GM19438 (cell line): ENCODE measurements at regions not wholly inside any gene's neighbourhood (a gene's known extent, or its start where the extent isn't known, plus 50 kb on each side); places are given as distances from the start of the nearest gene placed in this dataset.
"Not testable (repeated sequence)": the region's sequence is repeated elsewhere in the genome, so short reads cannot be mapped to it uniquely, and the experiment has no call there.

Experiments
- ATAC-seq: cut with Tn5 transposase; IDR thresholded peaks from one replicate; pipeline ENCODE4 v1.9.1; 2021; ENCODE audit warnings: low read depth; ENCODE audit not compliant: unreplicated experiment

DNA sequence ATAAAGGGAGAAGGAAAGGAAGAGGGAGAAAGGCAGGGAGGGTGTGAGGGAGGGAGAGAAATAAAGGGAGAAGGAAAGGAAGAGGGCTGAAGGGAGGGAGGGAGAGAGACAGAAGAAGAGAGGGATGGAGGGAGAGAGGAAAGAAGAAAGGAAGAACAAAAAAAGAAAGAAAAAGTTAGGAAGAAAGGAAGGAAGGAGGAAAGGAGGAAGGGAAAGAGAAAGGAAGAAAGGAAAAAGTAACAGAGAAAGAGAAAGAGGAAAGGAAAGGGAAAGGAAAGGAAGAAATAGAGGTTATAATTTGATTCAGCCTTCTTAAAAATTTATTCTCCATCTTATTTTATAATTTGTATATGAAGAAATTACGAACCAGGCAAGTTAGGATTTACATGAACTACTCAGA lies 836.6 kb upstream of the C9orf72 start:
- ATAC-seq: no peak

DNA sequence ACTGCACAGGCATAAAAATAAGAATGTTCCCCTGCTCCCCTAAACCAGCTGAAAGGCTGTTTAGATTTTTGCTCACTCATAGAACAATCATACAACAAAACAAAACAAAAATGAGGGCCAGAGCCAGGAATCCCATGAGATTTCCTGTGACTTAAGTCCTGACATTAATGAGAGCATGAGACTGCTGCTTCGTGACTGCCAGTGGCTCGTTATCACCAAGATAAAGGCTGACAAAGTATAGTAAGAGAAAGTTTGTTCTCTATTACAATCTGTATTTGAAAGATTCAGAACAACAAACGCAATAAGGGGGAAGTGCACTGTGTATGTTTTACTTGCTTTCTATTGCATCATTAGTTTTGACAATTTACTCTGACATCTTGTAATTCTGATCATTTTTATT lies 837.1 kb upstream of the C9orf72 start:
- no peak for ATAC-seq

DNA sequence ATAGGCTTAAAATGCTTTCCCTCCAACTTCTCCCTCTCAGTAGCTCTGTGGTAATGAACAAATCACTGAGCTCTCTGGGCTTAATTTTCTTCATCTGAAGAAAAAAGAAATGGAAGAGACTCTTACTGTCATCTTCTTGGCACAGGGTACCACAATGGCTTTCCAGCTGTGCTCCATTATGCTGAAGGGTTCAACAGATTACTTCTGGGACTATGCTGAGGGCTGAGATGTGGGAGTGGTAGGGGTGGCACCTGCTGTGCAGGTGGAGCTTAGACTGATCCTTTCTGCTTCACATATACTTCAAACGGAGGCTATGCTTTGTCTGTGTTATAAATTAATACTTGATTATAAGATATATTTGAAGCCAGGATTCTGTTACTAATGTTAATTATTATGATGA lies 840.2 kb upstream of the C9orf72 start:
- no peak for ATAC-seq

DNA sequence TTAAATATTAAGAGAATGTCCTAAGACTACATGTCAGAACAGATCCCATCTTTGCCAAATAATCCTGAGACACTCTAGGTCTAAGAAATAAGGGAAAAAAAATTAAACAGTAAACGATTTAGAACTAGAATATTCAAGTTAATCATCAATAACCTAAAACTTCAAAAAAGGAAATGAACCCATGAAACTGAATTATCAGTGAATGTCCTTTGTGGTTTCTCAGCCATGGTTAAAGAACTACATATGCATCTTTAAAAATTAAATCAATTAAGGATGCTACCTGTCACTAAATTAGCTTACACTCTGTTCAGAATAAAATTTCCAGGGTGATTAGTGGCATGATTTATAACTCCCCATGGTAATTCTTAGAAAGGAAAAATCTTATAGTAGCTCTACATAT lies 850.0 kb upstream of the C9orf72 start:
- ATAC-seq: peak; percentile 63

DNA sequence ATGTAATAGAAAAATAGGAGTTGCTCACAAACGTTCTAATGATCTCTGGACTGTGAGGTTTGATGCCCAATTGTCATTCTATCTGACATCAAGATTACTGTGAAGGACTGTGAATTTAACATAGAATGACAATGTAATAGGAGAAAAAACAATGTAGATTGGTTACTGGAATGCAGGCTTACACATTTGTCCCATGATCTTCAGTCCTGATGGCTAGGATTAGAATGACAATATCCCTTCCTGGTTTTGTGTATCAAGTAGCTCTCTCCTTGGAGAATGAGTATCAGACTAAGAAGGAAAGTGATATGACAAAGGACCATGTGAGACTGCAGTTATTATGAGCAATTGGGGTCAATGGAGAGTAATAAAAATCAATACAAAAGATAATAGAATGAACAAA lies 862.2 kb upstream of the C9orf72 start:
- no peak for ATAC-seq

DNA sequence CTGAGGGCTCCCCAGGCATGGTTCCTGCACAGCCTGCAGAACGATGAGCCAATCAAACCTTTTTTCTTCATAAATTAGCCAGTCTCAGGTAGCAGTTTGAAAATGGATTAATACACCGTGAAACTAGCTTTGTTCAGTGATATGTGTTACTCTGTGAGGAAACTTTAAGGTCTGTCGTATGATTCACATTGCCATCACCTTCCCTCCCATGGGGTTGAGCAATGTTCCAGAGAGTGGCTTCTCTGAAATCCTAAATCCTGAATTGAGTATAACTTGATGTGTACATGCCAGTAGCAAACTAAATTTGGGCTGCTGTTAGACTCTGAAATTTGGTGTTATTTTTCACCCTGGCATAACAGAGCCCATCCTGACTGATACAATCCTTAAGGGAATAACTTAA lies 866.4 kb upstream of the C9orf72 start:
- no peak for ATAC-seq

DNA sequence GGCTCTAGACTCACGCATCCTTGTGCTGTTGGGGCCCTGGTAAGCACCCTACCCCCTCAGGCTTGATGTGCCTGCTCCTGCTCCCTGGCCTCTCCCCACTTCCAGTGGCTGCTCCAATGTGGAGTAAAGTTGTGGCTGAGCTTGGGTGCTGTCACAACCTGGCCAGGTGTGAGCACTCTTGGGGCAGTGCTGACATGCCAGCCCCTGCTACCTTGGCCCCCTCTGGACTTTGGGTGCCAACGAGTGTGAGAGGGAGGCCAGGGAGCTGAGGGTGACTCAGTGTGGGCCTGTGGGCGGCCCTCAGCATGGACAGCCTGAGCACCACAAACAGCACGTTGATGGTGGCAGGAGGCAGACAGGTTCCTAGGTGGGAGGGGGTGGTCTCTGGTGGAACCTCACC lies 870.2 kb upstream of the C9orf72 start:
- ATAC-seq: no peak

DNA sequence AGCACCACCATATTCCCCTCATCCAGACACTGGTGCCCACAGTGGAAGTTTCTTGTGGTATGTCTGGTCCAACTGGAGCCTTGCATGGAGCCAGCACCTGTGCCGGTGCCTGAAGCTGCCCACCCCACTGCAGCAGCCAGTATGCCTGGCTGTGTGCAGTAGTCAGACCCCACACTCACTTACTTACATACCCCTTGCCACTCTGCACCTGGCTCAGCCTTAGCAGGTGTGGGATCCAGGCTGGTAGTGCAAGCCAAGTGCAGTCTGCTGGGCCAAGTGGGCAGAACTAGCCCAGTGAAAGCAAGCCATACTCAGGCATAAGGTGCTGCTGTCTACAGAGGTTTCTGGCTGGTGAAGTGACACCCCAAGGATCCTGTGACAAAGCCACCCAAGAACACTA lies 871.4 kb upstream of the C9orf72 start:
- ATAC-seq: no peak

DNA sequence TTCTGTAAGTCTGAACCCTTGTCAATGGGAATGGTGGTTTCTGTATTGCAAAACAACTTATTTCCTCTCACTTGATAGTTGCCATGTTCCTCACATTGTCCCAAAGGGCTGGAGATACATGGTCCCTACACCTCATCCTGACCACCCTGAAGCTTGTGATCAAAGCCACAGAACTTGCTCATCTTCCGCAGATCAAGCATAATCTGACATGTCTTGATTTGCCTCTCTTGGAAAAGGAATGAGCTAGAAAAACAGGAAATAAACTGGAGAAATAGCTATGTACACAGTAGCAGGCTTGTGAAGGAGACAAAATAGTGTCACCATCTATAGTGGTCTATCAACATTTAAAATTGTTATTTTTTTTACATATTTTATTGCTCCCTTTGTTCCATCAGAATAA lies 871.9 kb upstream of the C9orf72 start:
- ATAC-seq: no peak

DNA sequence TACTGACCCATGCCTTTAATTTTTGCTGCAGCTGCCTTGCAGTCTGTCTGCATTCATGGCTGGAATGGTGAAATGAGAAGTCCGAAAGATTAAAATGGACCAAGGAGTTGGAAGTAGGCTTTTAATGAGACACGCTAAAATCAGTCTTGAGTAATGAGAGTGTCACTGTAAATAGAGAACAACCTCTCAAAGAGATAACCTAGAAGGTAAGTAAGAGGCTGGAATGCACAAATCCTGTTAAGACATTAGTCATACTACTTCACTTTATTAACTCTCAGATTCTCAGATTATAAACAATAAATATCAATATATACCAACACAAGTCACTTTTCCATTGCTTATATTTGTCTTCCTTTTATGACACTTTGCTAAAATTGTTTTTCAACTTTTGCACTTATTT lies 880.6 kb upstream of the C9orf72 start:
- ATAC-seq: no peak

DNA sequence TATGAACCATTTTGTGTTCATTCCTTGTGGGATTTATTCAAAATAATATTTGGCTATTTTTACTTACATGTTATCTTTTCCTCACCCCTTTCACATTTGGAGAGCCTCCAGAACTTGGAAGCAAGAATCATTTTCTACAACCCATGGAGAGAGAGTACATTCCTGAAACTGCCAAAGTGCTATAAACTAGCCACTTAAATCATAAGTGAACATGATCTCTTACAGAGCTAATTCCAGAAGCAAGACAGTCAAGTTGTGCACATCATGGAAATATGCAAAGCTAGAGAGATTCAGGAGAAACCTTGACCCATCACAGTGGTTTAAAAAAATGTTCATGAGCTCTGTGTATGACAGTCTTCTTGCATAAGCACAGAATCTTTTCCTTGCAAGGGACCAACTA lies 883.6 kb upstream of the C9orf72 start:
- no peak for ATAC-seq

DNA sequence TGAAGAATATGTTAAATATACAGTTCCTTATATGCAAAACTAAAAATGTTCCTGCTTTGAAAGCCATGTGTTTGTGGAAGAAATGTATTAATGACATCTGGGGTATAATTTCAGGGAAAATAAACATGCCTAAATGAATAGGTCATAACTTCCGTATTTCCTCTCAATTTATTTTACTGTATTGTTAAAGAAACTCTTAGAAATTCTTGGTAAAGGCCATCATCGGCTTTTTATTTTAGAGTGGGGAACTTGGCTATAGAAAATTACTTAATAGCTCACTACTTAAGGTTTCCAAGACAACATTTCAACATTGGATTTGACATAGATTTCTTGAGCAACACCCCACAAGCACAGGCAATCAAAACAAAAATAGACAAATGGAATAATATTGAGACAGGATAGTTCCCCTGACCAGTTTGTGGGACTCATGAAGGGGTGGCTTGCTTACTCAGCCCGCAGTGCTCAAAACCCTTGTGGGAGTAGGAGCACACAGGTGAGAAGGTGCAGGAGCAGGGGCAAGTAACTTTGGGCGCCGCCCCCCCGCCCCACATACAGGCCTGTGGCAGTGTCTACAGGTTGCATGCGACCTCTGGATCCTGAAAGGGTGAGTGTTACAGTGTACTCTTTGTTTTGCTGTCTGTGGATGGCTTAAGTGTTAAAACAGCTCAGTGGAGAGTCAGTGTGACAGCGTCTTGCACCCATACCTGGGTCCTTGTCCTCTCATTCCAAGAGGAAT lies 891.4 kb upstream of the C9orf72 start:
- ATAC-seq: no peak

DNA sequence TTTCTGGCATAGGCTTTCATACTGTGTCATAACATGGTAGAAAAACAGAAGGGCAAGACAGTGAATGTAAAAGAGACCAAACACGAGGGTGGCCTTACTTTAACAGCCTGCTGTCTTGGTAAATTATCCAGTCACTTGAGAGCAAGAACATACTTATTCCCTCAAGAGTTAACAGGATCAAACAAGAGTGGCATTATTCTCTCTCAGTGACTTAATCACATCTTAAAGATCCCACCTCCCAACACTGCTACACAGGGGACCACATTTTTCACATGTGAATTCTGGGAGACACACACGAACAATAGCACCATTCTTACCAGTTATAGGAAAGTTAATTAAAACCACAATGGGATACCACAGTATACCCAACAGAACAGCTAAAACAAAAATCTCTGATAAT lies 898.0 kb upstream of the C9orf72 start:
- no peak for ATAC-seq

DNA sequence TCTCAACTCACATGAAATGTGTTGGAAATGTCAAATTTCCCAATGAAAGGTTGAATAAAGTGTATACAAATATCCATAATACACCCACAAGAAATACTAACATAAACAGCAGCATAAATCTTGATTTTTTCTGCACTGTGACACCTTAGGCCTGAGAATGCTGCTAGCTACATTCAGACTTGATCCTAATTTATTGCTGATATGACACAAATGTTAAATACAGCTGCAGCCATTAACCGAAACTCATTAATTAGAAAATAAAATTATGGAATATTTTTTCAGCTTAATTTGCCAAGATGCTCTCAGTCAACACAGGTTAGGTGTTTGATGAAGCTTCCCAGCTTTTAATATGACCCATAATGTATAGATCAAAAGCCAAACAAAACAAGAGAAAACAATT lies 914.3 kb upstream of the C9orf72 start:
- no peak for ATAC-seq

DNA sequence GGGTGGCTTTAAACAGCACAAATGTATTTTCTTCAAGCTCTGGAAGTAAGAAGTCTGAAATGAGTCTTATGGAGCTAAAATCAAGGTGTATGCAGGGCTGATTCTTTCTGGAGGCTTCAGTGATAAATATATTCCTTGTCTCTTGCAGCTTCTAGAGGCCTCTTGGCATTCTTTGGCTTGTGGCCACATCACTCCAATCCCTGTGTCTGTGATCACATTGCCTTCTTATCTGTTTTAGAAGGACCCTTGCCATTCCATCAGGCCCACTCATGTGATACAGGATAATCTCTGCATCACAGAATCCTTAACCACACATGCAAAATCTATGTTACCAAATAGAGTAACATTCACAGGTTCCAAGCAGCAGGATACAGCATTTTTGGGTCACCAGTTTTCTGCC lies 917.8 kb upstream of the C9orf72 start:
- ATAC-seq: no peak

DNA sequence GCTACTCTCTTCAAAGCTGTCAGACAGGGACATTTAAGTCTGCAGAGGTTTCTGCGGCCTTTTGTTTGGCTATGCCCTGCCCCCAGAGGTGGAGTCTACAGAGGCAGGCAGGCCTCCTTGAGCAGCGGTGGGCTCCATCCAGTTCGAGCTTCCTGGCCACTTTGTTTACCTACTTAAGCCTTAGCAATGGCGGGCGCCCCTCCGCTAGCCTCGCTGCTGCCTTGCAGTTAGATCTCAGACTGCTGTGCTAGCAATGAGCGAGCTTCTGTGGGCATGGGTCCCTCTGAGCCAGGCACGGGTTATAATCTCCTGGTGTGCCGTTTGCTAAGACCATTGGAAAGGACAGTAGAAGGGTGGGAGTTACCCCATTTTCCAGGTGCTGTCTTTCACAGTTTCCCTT lies 924.9 kb upstream of the C9orf72 start:
- ATAC-seq: not testable (repeated sequence)

DNA sequence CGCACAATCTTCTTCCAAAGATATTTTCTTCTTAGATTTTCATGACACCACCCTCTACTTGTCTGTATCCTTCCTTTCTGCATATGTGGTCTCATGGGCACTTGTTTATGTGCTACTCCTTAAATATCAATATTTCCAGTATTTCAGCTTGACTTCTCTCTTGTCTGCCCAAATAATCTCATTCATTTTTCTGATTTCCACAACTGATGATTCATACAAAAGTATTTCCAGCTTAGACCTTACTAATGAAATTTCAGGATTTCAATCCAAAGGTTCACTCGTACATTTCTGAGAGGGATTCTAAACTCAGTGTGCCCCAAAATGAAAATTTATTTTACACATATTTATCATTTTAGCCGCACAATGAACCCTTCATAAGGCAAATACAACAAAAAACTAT lies 928.9 kb upstream of the C9orf72 start:
- no peak for ATAC-seq

DNA sequence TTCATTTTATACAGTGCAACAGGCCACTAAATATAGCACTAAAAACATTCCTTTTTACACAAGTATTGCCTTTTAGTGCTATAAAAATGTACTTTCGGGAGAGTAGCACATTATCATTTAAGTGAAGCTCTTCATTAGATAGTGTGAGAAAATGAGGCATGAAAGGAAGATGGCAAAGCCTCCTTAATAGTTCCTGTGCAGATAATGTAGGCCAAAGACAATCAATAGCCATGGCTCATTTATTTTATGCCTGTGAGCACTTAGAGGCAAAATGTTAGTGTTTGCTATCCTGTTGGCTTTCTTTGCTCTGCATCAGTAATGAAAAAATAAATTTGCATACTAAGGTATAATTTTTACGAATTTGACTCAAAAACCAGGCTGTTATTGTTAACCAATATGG lies 929.5 kb upstream of the C9orf72 start:
- no peak for ATAC-seq

DNA sequence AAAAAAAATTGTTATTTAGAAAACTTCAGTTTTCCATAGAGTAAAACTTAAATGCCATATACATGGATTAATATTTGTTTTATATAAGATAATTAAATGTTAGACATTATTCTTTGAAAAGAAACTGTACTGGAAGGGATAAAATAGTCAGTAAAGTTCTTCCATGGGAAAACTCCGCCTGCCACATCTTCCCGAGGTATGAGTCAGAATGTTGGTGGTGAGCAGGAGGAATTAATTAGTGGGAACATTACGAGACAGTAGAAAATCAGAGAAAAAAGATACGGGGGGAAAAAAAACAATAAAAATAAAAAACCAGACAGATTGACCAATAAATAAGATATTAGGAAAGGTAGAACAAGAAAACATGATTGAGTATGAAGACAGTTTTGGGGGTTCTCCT lies 930.3 kb upstream of the C9orf72 start:
- no peak for ATAC-seq

DNA sequence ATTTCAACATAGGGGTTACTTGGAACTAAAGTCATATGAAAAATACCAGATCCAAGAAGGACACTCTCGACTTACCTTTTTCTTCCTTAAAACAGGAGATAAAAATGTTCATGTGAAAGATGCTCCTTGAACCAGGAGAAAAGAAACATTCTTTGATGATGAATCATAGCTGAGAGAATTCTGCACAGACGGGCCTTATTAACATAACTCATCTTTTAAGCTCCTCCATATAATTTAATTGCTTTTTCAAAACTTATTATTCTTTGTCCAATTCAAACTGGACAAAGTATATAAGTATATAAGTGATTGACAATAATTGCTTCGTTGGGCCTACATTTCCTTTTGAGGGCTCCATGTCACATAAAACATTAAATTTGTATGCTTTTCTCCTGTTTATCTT lies 945.2 kb upstream of the C9orf72 start:
- no peak for ATAC-seq

DNA sequence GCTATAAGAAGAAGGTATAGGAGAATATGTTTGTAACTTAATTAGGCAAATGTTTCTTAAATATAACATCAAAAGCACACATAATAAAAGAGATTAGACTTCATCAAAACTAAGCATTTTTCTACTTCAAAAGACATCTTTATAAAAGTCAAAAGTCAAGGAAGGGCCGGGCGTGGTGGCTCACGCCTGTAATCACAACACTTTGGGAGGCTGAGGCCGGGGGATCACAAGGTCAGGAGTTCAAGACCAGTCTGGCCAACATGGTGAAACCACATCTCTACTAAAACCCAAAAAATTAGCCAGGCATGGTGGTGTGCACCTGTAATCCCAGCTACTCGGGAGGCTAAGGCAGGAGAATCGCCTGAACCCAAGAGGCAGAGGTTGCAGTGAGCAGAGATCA lies 951.0 kb upstream of the C9orf72 start:
- ATAC-seq: not testable (repeated sequence)

DNA sequence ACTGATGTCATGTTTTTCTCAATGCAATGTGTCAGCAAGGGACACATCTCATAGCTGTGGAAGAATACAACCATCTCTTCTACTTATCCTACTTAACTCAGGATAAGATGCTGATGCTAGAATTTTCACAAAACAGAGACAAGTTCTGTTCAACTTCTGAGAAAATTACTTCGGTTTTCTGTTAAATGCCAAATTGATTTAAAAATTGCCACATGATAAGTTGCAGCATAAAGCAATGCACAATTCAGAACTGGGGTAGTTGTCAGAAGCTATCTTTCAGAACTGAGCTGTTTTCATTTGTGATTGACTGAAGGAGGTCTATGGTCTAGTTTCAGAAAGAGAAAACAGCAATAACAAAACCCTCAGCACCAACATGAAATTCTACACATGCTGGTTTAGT lies 954.8 kb upstream of the C9orf72 start:
- ATAC-seq: no peak

DNA sequence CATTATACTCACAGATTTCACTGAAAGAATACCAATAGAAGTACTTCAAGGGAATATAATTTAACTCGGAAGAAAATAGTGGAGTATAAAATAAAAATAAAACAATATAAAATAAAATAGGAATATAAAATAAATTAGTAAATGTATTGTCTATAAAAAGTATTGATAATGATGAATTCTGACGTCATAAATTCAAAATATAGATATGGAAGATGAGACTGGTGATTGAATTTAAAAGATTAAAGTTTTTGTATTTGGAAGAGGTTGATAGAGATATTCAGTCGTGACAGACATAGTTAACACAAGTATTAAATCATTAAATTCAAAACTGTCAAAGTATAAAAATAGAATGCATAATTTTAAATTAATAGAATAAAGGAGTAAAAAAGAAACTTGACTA lies 964.9 kb upstream of the C9orf72 start:
- no peak for ATAC-seq
